Loucy (cell line): ENCODE measurements at regions not wholly inside any gene's neighbourhood (a gene's known extent, or its start where the extent isn't known, plus 50 kb on each side); places are given as distances from the start of the nearest gene placed in this dataset.
"Not testable (repeated sequence)": the region's sequence is repeated elsewhere in the genome, so short reads cannot be mapped to it uniquely, and the experiment has no call there.

Source experiments
- H2AFZ ChIP-seq: fragments of 200-600 bp; sonication (generic); 2 replicates; pipeline ENCODE4 v1.6.0; 2016; ENCODE audit warnings: antibody characterized with exemption, mild to moderate bottlenecking, low read length, moderate library complexity
- H3F3A ChIP-seq: fragments of 200-600 bp; 2 replicates; pipeline ENCODE4 v1.6.0; 2016; ENCODE audit warnings: antibody characterized with exemption, low read depth, mild to moderate bottlenecking
- H3K27me3 ChIP-seq: fragments of 200-600 bp; sonication (generic); 2 replicates; pipeline ENCODE4 v1.6.1; 2014; ENCODE audit warnings: low read length, mild to moderate bottlenecking; ENCODE audit not compliant: insufficient read depth, poor library complexity, severe bottlenecking
- H3K36me3 ChIP-seq: fragments of 200-600 bp; sonication (generic); 2 replicates; pipeline ENCODE4 v1.6.1; 2016; ENCODE audit warnings: low read length; ENCODE audit not compliant: insufficient read depth
- H3K4me1 ChIP-seq: fragments of 200-600 bp; sonication (generic); 2 replicates; pipeline ENCODE4 v1.5.1; 2014; ENCODE audit warnings: low read length, mild to moderate bottlenecking; ENCODE audit not compliant: insufficient read depth, poor library complexity, severe bottlenecking
- H3K4me2 ChIP-seq: fragments of 200-600 bp; sonication (generic); 2 replicates; pipeline ENCODE4 v1.6.0; 2014; ENCODE audit warnings: antibody characterized with exemption, low read length, low read depth, mild to moderate bottlenecking; ENCODE audit not compliant: poor library complexity, severe bottlenecking
- H3K4me3 ChIP-seq: fragments of 200-600 bp; sonication (generic); 2 replicates; pipeline ENCODE4 v1.5.1; 2014; ENCODE audit warnings: low read length, mild to moderate bottlenecking, mixed read lengths; ENCODE audit not compliant: poor library complexity, severe bottlenecking
- H3K79me2 ChIP-seq: fragments of 200-600 bp; sonication (generic); 2 replicates; pipeline ENCODE4 v1.6.1; 2014; ENCODE audit warnings: low read length; ENCODE audit not compliant: insufficient read depth
- H3K9ac ChIP-seq: fragments of 200-600 bp; sonication (generic); 2 replicates; pipeline ENCODE4 v1.6.0; 2014; ENCODE audit warnings: mild to moderate bottlenecking, low read depth, low read length, moderate library complexity; ENCODE audit not compliant: poor library complexity, severe bottlenecking
- H3K9me2 ChIP-seq: fragments of 200-600 bp; sonication (generic); replicated peaks from 2 replicates; pipeline ENCODE4 v1.6.1; 2016; ENCODE audit warnings: low read depth, low read length, mixed read lengths
- H3K9me3 ChIP-seq: fragments of 200-600 bp; sonication (generic); 2 replicates; pipeline ENCODE4 v1.6.1; 2014; ENCODE audit warnings: mild to moderate bottlenecking, antibody characterized with exemption, low read length, low read depth; ENCODE audit not compliant: insufficient read depth
- H4K20me1 ChIP-seq: fragments of 200-600 bp; sonication (generic); 2 replicates; pipeline ENCODE4 v1.6.0; 2014; ENCODE audit warnings: antibody characterized with exemption, low read length, mild to moderate bottlenecking; ENCODE audit not compliant: insufficient read depth, poor library complexity, severe bottlenecking
- CTCF ChIP-seq: fragments of 200-600 bp; sonication (generic); conservative IDR thresholded peaks from 2 replicates; pipeline ENCODE4 v1.5.1; 2014; ENCODE audit warnings: mild to moderate bottlenecking, antibody characterized with exemption, low read length
- EZH2phosphoT487 ChIP-seq: fragments of 200-600 bp; IDR thresholded peaks from 2 replicates; pipeline ENCODE4 v1.6.1; 2018; ENCODE audit warnings: antibody characterized with exemption, mild to moderate bottlenecking, moderate library complexity, borderline replicate concordance

- H2AFZ ChIP-seq, result no peak overlapping the region
- no peaks in the 10 kb centered on the region for H3K36me3 ChIP-seq
- H3K4me2 ChIP-seq, result no peak overlapping the region
- no peaks in the 10 kb centered on the region for H4K20me1 ChIP-seq
- H3K9me2 ChIP-seq, result no peaks in the 10 kb centered on the region
- no peaks in the 10 kb centered on the region for H3K9me3 ChIP-seq
- TF ChIP-seq EZH2phosphoT487 (no peak), CTCF (no peak)
- no peaks in the 10 kb centered on the region for H3K4me1 ChIP-seq
- no peaks in the 10 kb centered on the region for H3K27me3 ChIP-seq
- H3K9ac ChIP-seq, result no peak overlapping the region
- no peaks in the 10 kb centered on the region for H3F3A ChIP-seq
- no peaks in the 10 kb centered on the region for H3K79me2 ChIP-seq
- no peak overlapping the region for H3K4me3 ChIP-seq
Observed at GRCh38 chr22:27253108-27253902, 548.3 kb downstream of the MN1 start.

GRCh38 chr22:27254063-27254462, 547.5 kb downstream of the MN1 start:
- not testable (repeated sequence) for H3F3A ChIP-seq, H3K36me3 ChIP-seq, H3K9me2 ChIP-seq, H3K4me2 ChIP-seq, H4K20me1 ChIP-seq, H3K9me3 ChIP-seq, H3K79me2 ChIP-seq, H3K4me1 ChIP-seq, H3K27me3 ChIP-seq, H3K4me3 ChIP-seq, H3K9ac ChIP-seq, H2AFZ ChIP-seq

GRCh38 chr22:27255580-27255979, 546.0 kb downstream of the MN1 start:
- no peaks in the 10 kb centered on the region for H3K27me3 ChIP-seq
- no peaks in the 10 kb centered on the region for H3K79me2 ChIP-seq
- H3K4me1 ChIP-seq, result no peaks in the 10 kb centered on the region
- H3K9me3 ChIP-seq, result no peaks in the 10 kb centered on the region
- H3K4me3 ChIP-seq, result no peak overlapping the region
- no peaks in the 10 kb centered on the region for H4K20me1 ChIP-seq
- no peaks in the 10 kb centered on the region for H3K36me3 ChIP-seq
- no peaks in the 10 kb centered on the region for H3F3A ChIP-seq
- no peak overlapping the region for H2AFZ ChIP-seq
- TF ChIP-seq EZH2phosphoT487 (no peak), CTCF (no peak)
- no peak overlapping the region for H3K9ac ChIP-seq
- no peak overlapping the region for H3K4me2 ChIP-seq
- no peaks in the 10 kb centered on the region for H3K9me2 ChIP-seq

- Histone ChIP-seq H3K9me3 (no peaks in the 10 kb centered on the region), H3K27me3 (no peaks in the 10 kb centered on the region), H3K36me3 (no peaks in the 10 kb centered on the region), H3K4me3 (no peak overlapping the region), H3K9me2 (no peaks in the 10 kb centered on the region), H3K4me1 (no peaks in the 10 kb centered on the region), H3K79me2 (no peaks in the 10 kb centered on the region), H3K9ac (no peak overlapping the region), H2AFZ (no peak overlapping the region), H4K20me1 (no peaks in the 10 kb centered on the region), H3K4me2 (no peak overlapping the region), H3F3A (no peaks in the 10 kb centered on the region)
- TF ChIP-seq CTCF (no peak), EZH2phosphoT487 (no peak)
Observed at GRCh38 chr22:27257987-27258386, 543.6 kb downstream of the MN1 start.
